C4-2B (cell line): ENCODE measurements at regions not wholly inside any gene's neighbourhood (a gene's known extent, or its start where the extent isn't known, plus 50 kb on each side); places are given as distances from the start of the nearest gene placed in this dataset.

Experiments used
- CTCF ChIP-seq: fragments of 450-650 bp; conservative IDR thresholded peaks from 2 replicates; pipeline ENCODE4 v1.5.1; 2017; ENCODE audit warnings: mild to moderate bottlenecking
- ZFX ChIP-seq: fragments of 450-650 bp; IDR thresholded peaks from 2 replicates; pipeline ENCODE4 v1.6.1; 2017

- no peak for TF ChIP-seq CTCF
- no peak for TF ChIP-seq ZFX
Measured at GRCh38 chr9:129379181-129379836, 201.2 kb upstream of the IER5L start.
